ENCODE measurements at regions not wholly inside any gene's neighbourhood (a gene's known extent, or its start where the extent isn't known, plus 50 kb on each side); places are given as distances from the start of the nearest gene placed in this dataset.
"Not testable (repeated sequence)": the region's sequence is repeated elsewhere in the genome, so short reads cannot be mapped to it uniquely, and the experiment has no call there.

DNA sequence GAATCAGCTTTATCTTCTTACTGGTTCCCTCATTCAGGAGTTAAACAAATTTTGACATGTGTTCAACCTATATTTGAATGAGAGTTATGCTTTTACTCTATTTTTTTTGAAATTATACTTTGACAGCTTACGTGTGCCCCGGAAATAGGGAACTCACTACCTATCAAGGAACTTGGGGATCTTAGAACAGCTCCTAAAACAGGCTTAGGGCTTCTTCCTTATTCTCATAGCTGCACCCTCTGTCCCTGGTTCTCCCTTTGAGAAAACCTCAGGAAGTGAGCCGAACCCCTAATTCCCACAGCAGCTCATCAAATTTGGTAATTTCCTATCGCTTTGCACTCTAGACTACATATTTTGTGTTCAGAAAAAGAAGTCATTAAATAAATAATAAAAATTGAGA is 81.2 kb upstream of the RUNX3 start:
- TF ChIP-seq, protein P1, sequence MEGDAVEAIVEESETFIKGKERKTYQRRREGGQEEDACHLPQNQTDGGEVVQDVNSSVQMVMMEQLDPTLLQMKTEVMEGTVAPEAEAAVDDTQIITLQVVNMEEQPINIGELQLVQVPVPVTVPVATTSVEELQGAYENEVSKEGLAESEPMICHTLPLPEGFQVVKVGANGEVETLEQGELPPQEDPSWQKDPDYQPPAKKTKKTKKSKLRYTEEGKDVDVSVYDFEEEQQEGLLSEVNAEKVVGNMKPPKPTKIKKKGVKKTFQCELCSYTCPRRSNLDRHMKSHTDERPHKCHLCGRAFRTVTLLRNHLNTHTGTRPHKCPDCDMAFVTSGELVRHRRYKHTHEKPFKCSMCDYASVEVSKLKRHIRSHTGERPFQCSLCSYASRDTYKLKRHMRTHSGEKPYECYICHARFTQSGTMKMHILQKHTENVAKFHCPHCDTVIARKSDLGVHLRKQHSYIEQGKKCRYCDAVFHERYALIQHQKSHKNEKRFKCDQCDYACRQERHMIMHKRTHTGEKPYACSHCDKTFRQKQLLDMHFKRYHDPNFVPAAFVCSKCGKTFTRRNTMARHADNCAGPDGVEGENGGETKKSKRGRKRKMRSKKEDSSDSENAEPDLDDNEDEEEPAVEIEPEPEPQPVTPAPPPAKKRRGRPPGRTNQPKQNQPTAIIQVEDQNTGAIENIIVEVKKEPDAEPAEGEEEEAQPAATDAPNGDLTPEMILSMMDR (IDR thresholded peaks at IDR 0.05; ENCODE audit: borderline replicate concordance, insufficient read depth, low read depth, low read length): no peak
- no peak overlapping the region for H3K4me3 ChIP-seq (ENCODE audit: low read depth, low read length)

DNA sequence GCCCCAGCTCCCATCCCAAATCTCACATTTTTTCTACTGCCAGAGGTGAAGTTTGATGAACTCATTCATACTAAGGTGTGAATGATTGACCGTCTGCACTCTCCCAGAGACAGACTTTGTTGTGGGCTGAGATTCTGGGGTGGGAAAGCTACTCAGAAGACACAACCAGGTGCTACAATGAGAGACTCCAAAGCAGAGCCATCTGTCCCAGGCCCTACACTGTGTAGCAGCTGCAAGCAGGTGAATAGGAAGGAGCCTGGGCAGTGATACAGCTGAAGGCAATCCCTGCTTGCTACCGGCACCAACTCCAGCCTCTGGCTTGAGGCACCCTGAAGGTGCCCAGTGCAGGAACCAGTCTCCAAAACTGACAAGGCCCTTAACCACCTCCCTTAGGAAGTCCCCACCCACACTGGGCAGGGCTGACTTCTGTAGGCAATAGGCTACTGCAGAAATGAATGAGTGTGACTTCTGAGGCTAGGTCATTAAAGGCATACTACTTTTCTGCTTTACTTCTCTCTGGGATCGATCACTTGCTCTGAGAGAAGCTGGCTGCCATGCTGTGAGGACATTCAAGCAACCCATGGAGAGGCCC is 79.7 kb upstream of the RUNX3 start:
- no peak overlapping the region for H3K4me3 ChIP-seq (ENCODE audit: low read depth, low read length)
- TF ChIP-seq, protein P1 (IDR thresholded peaks at IDR 0.05; ENCODE audit: borderline replicate concordance, insufficient read depth, low read depth, low read length): no peak

DNA sequence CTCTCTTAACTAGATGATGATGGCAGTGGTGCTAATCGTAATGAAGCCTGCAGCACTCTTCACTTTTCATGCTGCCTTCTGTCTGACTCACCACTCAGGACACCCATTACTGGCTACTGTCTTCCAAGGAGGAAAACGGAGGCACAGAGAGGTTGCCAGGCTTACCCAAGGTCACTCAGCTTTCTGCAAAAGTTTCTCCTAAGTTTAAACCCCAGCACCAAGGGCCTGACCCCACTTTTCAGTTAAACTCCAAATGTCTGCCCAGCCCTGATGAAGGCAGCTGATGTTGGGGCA is 78.1 kb upstream of the RUNX3 start:
- TF ChIP-seq, protein P1 (IDR thresholded peaks at IDR 0.05; ENCODE audit: borderline replicate concordance, insufficient read depth, low read depth, low read length): no peak

DNA sequence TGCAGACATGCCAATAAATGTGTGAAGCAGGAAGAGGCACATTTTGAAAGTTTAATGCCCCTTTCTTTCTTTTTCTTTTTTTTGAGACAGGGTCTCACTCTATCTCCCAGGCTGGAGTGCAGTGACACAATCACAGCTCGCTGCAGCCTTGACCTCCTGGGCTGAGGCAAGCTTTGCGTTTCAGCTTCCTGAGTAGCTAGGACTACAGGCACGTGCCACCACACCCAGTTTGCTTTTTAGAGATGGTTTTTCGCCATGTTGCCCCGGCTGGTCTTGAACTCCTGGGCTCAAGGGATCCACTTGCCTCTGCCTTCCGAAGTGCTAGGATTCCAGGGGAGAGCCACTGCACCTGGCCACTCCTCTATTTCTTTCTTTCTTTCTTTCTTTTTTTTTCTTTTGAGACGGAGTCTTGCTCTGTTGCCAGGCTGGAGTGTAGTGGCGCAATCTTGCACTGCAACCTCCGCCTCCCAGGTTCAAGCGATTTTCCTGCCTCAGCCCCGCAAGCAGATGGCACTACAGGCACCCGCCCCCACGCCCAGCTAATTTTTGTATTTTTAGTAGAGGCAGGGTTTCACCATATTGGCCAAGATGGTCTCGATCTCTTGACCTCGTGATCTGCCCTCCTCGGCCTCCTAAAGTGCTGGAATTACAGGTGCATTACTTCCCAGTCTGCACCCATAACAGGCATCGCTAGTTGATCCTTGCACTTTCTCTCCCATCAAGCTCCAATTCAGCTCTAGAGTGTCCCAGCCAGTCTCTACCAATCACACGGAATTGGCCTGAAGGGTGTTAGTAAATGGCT is 77.5 kb upstream of the RUNX3 start:
- not testable (repeated sequence) for H3K4me3 ChIP-seq (ENCODE audit: low read depth, low read length)

More for the DNA sequence above, 78.1 kb upstream of the RUNX3 start:
- no peak overlapping the region for H3K4me3 ChIP-seq (ENCODE audit: low read depth, low read length)

DNA sequence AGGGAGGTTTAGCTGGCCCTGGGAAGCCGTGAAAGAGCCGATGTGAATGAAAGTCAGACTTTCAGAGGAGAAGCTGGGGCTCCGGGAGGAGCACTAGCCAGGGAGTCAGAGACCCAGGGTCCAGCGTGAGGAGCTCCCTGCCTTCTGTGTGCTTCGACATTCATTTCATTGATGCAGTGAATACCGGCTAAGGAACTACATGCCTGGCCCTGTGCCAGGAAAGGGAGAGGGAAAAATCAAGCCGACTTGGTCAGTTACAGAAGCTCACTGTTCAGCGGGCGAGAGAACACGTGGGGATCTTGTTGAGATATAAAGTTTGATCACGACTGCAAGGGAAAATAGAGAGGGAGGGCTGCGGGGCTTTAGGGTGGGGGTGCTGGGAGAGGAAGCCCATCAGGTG is 76.7 kb upstream of the RUNX3 start:
- no peak overlapping the region for H3K4me3 ChIP-seq (ENCODE audit: low read depth, low read length)
- TF ChIP-seq, protein P1 (IDR thresholded peaks at IDR 0.05; ENCODE audit: borderline replicate concordance, insufficient read depth, low read depth, low read length): no peak

DNA sequence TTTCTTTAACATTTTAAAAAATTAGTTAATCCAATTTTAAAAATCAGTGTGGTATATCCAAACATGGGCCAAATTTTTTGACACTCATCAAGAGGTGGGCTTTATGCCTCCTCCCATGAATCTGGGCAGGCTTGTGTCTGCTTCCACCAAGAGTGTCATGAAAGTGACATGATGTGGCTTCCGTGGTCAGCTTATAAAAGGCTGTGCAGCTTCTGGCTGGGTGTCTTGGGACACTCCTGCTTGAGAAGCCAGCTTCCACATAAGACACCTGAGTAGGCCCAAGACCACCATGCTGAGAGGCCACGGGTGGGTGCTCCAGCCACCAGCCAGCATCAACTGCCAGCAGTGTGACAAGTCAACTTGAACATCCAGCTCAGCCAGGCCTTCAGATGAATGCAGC is 74.3 kb upstream of the RUNX3 start:
- H3K4me3 ChIP-seq (ENCODE audit: low read depth, low read length): no peak overlapping the region
- TF ChIP-seq, protein P1 (IDR thresholded peaks at IDR 0.05; ENCODE audit: borderline replicate concordance, insufficient read depth, low read depth, low read length): no peak

DNA sequence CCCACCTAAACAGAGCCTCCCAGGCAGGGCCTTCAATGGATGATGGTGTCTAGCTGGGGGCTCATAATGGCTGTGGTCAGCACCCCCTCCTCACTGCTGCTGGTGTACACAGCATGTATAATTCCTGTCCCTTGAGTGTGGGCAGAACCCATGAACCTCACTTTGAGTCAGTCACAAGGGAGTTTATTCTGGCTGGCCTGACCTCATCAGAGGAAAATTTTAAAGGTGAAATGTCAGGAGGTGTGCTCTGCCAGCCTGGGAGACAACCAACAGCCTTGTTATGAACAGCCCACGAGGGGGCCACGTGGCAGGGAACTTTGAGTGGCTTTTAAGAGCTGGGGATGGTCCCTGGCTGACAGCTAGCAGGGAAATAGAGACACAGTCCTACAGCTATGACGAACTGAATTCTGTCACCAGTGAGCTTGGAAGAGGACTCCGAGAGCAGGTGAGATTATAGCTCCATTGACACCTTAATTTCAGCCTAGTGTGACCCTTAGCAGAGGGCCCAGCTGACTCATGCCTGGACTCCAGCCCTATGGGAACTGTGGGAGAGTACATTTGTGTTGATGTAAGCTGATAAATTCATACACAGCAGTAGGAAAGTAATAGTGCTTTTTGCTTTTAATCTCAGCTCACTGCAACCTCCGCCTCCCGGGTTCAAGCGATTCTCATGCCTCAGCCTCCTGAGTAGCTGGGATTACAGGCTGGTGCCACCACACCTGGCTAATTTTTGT is 73.5 kb upstream of the RUNX3 start:
- TF ChIP-seq, protein P1 (IDR thresholded peaks at IDR 0.05; ENCODE audit: borderline replicate concordance, insufficient read depth, low read depth, low read length): no peak
- H3K4me3 ChIP-seq (ENCODE audit: low read depth, low read length): no peak overlapping the region

All from GM12875 (cell line).